Fibroblast of skin of back (primary cell): ENCODE measurements at regions not wholly inside any gene's neighbourhood (a gene's known extent, or its start where the extent isn't known, plus 50 kb on each side); places are given as distances from the start of the nearest gene placed in this dataset.

Source experiments
- DNase-seq: peaks from one replicate; pipeline ENCODE4 v3.0.0-alpha.2; 2013

GRCh38 chrX:101160001-101160400, 59.6 kb upstream of the DRP2 start:
- DNase-seq = no peak

- DNase-seq = no peak
Measured at GRCh38 chrX:101163166-101163565, 56.4 kb upstream of the DRP2 start.

GRCh38 chrX:101164766-101165590, 54.6 kb upstream of the DRP2 start:
- peak; percentile 8 for DNase-seq
